HAP-1 (cell line): ENCODE measurements at regions not wholly inside any gene's neighbourhood (a gene's known extent, or its start where the extent isn't known, plus 50 kb on each side); places are given as distances from the start of the nearest gene placed in this dataset.
"Not testable (repeated sequence)": the region's sequence is repeated elsewhere in the genome, so short reads cannot be mapped to it uniquely, and the experiment has no call there.

Experiments
- DNase-seq, 2 experiments: peaks; one replicate each; pipeline ENCODE4 v3.0.0-alpha.2; 2016 to 2020; ENCODE audit warnings: low spot score in 2 of 2
- H3K27me3 ChIP-seq: fragments of 250-450 bp; sonication (Bioruptor Pico); 2 replicates; pipeline ENCODE4 v1.5.1; 2020; ENCODE audit warnings: low read depth, mild to moderate bottlenecking, moderate library complexity
- H3K36me3 ChIP-seq: fragments of 250-450 bp; sonication (Bioruptor Pico); replicated peaks from 2 replicates; pipeline ENCODE4 v1.5.1; 2020; ENCODE audit warnings: mild to moderate bottlenecking
- H3K4me1 ChIP-seq: fragments of 250-450 bp; sonication (Bioruptor Pico); 2 replicates; pipeline ENCODE4 v1.5.1; 2020; ENCODE audit warnings: mild to moderate bottlenecking
- H3K4me3 ChIP-seq: fragments of 250-450 bp; sonication (Bioruptor Pico); 2 replicates; pipeline ENCODE4 v1.5.1; 2020; ENCODE audit warnings: mild to moderate bottlenecking, moderate library complexity
- H3K9me3 ChIP-seq: fragments of 250-450 bp; sonication (Bioruptor Pico); 2 replicates; pipeline ENCODE4 v1.5.1; 2020; ENCODE audit warnings: mild to moderate bottlenecking, moderate library complexity
- in situ Hi-C: fragments of 300-500 bp; cut with MboI; formaldehyde crosslinking; loops from 3 replicates; pipeline ENCODE4 v1.14.3; 2020; ENCODE audit warnings: low sequenced_read_pairs, inconsistent platforms, mixed read lengths

GRCh38 chr4:30996841-30997240, 276.7 kb downstream of the PCDH7 start:
- H3K9me3 ChIP-seq: no peaks in the 10 kb centered on the region
- no peaks in the 10 kb centered on the region for H3K4me1 ChIP-seq
- DNase-seq: no peak
- no peak overlapping the region for H3K4me3 ChIP-seq
- in situ Hi-C loops: no loop called here
- no peaks in the 10 kb centered on the region for H3K36me3 ChIP-seq
- no peaks in the 10 kb centered on the region for H3K27me3 ChIP-seq

GRCh38 chr4:31005037-31005436, 284.9 kb downstream of the PCDH7 start:
- DNase-seq: no peak
- in situ Hi-C loops: no loop called here
- Histone ChIP-seq H3K4me3 (no peak overlapping the region), H3K9me3 (no peaks in the 10 kb centered on the region), H3K27me3 (no peaks in the 10 kb centered on the region), H3K4me1 (no peaks in the 10 kb centered on the region), H3K36me3 (no peaks in the 10 kb centered on the region)

GRCh38 chr4:31007858-31008257, 287.7 kb downstream of the PCDH7 start:
- no peak for DNase-seq
- H3K9me3 ChIP-seq: no peaks in the 10 kb centered on the region
- no peaks in the 10 kb centered on the region for H3K4me1 ChIP-seq
- in situ Hi-C loops: no loop called here
- H3K36me3 ChIP-seq: no peaks in the 10 kb centered on the region
- no peaks in the 10 kb centered on the region for H3K27me3 ChIP-seq
- H3K4me3 ChIP-seq: no peak overlapping the region

- in situ Hi-C loops: no loop called here
- Histone ChIP-seq H3K4me1 (no peaks in the 10 kb centered on the region), H3K36me3 (no peaks in the 10 kb centered on the region), H3K4me3 (no peak overlapping the region), H3K27me3 (no peaks in the 10 kb centered on the region), H3K9me3 (no peaks in the 10 kb centered on the region)
- DNase-seq: no peak
Observed at GRCh38 chr4:31009926-31010325, 289.8 kb downstream of the PCDH7 start.

DNA sequence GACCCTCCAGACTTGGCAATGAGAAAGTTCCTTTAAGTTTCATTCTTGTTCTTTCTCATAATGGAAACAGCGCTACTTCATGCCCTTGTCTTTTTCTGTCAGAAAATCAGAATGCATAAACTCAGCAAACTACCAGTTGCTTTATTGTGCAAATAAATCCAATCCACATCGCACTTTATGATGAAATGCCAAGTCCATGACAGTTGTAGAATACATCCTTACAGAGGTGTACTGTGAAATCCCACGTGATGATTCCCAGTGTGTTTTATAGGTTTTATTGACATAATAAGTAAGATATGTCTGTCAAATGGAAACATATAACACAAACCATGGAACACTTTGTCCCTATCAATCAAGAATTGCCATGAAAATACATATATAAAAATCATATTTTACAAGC, 295.0 kb downstream of the PCDH7 start:
- H3K4me1 ChIP-seq: peaks cover 2% of the 10 kb centered on the region
- no peaks in the 10 kb centered on the region for H3K27me3 ChIP-seq
- H3K9me3 ChIP-seq: no peaks in the 10 kb centered on the region
- no peak for DNase-seq
- in situ Hi-C loops: no loop called here
- H3K4me3 ChIP-seq: no peak overlapping the region
- H3K36me3 ChIP-seq: no peaks in the 10 kb centered on the region

DNA sequence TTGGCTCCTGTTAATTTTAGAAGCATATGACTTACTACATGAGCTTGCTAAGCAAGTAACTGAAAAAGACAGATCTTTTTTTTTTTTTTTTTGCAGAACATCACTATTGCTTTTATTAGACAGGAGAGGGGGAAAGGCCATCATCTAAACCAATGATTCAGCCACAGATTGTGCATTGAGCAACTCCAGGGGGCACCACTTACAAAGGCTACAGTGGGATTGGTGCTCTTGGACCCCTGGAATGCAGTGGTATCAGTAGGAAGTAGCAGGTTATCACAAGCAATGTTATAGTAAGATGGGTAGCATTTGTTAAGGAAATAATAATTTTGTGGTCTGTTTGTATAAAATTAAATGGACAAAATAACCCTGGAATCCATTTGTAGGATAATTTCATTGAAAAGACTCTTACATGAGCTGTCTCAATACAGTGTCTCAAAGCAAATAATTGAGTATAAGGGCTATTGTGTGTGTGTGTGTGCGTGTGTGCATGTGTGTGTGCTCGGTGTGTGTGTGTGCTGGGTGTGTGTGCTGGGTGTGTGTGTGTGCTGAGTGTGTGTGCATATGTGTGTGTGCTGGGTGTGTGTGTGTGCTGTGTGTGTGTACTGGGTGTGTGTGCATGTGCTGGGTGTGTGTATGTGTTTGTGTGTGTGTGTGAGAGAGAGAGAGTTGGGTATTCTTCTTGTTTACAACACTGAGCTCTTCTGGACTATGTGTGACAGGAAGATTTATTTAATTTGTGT, 296.3 kb downstream of the PCDH7 start:
- no peaks in the 10 kb centered on the region for H3K9me3 ChIP-seq
- H3K4me1 ChIP-seq: peaks cover 9% of the 10 kb centered on the region
- no peaks in the 10 kb centered on the region for H3K27me3 ChIP-seq
- H3K4me3 ChIP-seq: no peak overlapping the region
- in situ Hi-C loops: no loop called here
- no peaks in the 10 kb centered on the region for H3K36me3 ChIP-seq
- no peak for DNase-seq

DNA sequence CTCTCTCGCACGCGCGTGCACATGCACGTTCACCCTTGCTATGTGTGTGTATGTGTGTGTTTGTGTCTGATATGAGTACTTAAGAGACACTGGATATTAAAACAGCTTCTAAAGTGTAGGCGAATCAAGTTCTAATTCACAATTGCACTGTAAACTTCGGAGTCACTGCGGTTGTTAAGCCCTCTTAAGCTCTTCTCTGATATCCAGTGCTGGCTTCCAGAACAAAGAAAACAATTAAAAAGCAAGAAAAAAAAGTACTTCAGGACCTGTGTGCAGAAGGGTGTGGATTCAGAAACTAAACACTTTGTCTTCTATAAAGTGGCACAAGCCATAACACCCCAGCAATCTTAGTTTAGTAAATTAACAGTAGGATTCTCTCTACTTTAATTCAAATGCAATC, 300.2 kb downstream of the PCDH7 start:
- DNase-seq: peak in 1 of 2 experiments; percentile 75
- Histone ChIP-seq H3K27me3 (no peaks in the 10 kb centered on the region), H3K4me1 (peaks cover 9% of the 10 kb centered on the region), H3K36me3 (no peaks in the 10 kb centered on the region), H3K4me3 (no peak overlapping the region), H3K9me3 (no peaks in the 10 kb centered on the region)
- in situ Hi-C loops: no loop called here

DNA sequence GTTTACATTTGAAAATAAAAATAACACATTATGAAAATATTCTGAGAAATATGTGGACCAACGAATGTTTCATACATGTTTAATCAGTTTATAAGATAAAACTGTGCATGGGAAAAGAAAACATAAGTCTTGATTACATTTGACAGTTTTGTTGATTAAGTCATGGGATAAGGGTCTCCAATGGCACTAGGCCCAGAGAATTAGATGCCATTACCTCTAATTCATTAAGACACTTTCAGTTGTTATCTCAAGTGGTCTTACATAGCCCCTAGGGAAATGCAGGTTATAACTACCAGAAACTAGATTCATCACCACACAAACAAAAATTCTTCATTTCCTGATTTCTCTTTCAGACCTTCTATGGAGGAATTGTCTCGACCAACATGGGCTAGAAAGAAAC, 300.8 kb downstream of the PCDH7 start:
- no peaks in the 10 kb centered on the region for H3K36me3 ChIP-seq
- H3K27me3 ChIP-seq: no peaks in the 10 kb centered on the region
- H3K9me3 ChIP-seq: no peaks in the 10 kb centered on the region
- H3K4me3 ChIP-seq: no peak overlapping the region
- no peak for DNase-seq
- H3K4me1 ChIP-seq: peaks cover 9% of the 10 kb centered on the region
- in situ Hi-C loops: no loop called here

GRCh38 chr4:31022702-31023101, 302.5 kb downstream of the PCDH7 start:
- Histone ChIP-seq H3K4me1 (peaks cover 9% of the 10 kb centered on the region), H3K27me3 (no peaks in the 10 kb centered on the region), H3K4me3 (no peak overlapping the region), H3K36me3 (no peaks in the 10 kb centered on the region), H3K9me3 (no peaks in the 10 kb centered on the region)
- DNase-seq: no peak
- in situ Hi-C loops: no loop called here

DNA sequence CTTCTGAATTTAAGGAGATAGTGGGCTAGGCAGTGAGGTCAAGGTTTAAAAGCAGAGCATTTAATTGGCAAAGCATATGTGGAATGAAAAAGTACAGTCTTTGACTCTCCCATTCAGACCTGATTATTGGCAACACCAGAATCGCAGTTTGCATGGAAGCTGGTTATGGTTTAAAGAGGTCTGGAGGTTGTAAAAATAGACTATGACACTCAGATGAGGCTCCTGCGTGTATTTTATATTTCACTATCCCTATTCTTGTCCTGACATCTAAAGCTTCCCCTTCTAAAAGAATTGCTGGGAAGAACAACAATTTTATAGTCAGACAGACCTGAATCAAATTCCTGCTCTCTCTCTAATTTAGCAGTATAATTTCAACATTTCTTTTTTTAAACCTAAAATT, 302.9 kb downstream of the PCDH7 start:
- no peaks in the 10 kb centered on the region for H3K27me3 ChIP-seq
- H3K36me3 ChIP-seq: no peaks in the 10 kb centered on the region
- no peak overlapping the region for H3K4me3 ChIP-seq
- in situ Hi-C loops: no loop called here
- peaks cover 9% of the 10 kb centered on the region for H3K4me1 ChIP-seq
- no peaks in the 10 kb centered on the region for H3K9me3 ChIP-seq
- DNase-seq: no peak

DNA sequence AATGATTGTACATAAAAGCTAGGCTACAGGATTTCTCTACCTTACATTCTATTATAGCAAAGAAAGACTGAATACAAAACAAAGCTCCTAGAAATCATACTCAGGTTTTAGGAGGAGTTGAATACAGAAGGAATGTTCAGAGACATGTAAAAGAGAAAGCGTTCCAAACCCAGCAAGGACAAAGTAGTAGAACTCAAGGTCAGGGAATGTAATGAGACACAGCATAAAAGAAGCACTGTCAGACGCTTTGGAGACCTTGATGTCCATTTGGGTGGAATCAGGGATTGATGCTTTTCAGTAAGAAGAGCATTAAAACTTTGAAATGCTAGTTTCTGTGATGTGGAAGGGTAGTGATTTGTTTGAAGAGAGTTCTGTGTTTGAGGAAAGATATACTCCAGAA, 303.6 kb downstream of the PCDH7 start:
- H3K4me1 ChIP-seq: peaks cover 9% of the 10 kb centered on the region
- H3K36me3 ChIP-seq: no peaks in the 10 kb centered on the region

GRCh38 chr4:31024781-31025180, 304.6 kb downstream of the PCDH7 start:
- H3K4me1 ChIP-seq, DNase-seq, H3K36me3 ChIP-seq, H3K4me3 ChIP-seq, H3K9me3 ChIP-seq, H3K27me3 ChIP-seq, in situ Hi-C loops: not testable (repeated sequence)

More for the DNA sequence above, 303.6 kb downstream of the PCDH7 start:
- Histone ChIP-seq H3K9me3 (no peaks in the 10 kb centered on the region), H3K4me3 (no peak overlapping the region), H3K27me3 (no peaks in the 10 kb centered on the region)
- in situ Hi-C loops: no loop called here
- DNase-seq: no peak

- Histone ChIP-seq H3K9me3 (no peaks in the 10 kb centered on the region), H3K27me3 (no peaks in the 10 kb centered on the region), H3K4me3 (no peak overlapping the region), H3K36me3 (no peaks in the 10 kb centered on the region), H3K4me1 (peaks cover 4% of the 10 kb centered on the region; the same call in 1 of the 2 replicates)
- DNase-seq: no peak
- in situ Hi-C loops: no loop called here
Observed at GRCh38 chr4:31026256-31026655, 306.1 kb downstream of the PCDH7 start.

DNA sequence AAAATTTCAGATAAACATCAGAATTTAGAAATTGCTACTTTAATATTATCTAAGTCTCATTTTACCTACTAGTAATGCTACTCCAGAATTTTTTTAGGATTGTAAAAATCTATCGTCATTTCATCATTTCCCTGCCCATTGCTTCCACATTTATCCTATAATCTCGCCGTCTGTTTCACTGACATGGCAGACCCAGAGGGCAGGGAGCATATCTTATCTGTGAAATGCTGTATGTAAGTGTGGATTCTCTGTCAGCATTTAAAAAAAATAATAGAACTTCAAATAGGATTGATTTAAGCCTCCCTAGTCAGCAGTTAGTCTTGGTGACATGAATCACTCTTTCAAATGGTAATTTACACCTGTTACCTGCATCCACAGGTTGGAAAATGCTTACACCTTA, 314.4 kb downstream of the PCDH7 start:
- H3K9me3 ChIP-seq: no peaks in the 10 kb centered on the region
- no peak overlapping the region for H3K4me3 ChIP-seq
- no peaks in the 10 kb centered on the region for H3K36me3 ChIP-seq
- no peak for DNase-seq
- peaks cover 4% of the 10 kb centered on the region; the same call in 1 of the 2 replicates for H3K4me1 ChIP-seq
- in situ Hi-C loops: no loop called here
- peaks cover 11% of the 10 kb centered on the region for H3K27me3 ChIP-seq

DNA sequence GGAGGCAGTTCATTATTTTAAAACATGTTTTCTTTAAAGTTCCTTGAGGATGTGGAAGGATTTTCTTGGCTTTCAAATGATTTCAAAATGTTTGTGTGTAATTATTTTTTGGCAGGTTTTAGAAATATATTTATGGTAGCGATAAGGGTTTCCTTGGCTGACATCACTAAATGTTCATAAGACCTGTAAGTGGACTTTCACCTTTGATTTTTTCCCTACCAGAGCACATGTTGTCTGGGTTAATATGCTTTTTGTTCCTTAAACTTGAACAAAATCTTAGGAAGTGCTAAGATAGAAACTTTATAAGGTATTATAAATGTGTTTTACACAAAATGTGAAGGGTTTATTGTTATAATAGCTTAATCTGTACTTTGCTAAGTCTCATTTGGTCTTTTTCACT, 315.6 kb downstream of the PCDH7 start:
- Histone ChIP-seq H3K4me1 (peaks cover 1% of the 10 kb centered on the region; the same call in 1 of the 2 replicates), H3K9me3 (no peaks in the 10 kb centered on the region), H3K27me3 (peaks cover 11% of the 10 kb centered on the region), H3K36me3 (no peaks in the 10 kb centered on the region), H3K4me3 (no peak overlapping the region)
- no peak for DNase-seq
- in situ Hi-C loops: no loop called here
